Loucy (cell line): ENCODE measurements at regions not wholly inside any gene's neighbourhood (a gene's known extent, or its start where the extent isn't known, plus 50 kb on each side); places are given as distances from the start of the nearest gene placed in this dataset.

ENCODE experiments used
- H2AFZ ChIP-seq: fragments of 200-600 bp; sonication (generic); 2 replicates; pipeline ENCODE4 v1.6.0; 2016; ENCODE audit warnings: antibody characterized with exemption, mild to moderate bottlenecking, low read length, moderate library complexity
- H3F3A ChIP-seq: fragments of 200-600 bp; 2 replicates; pipeline ENCODE4 v1.6.0; 2016; ENCODE audit warnings: antibody characterized with exemption, low read depth, mild to moderate bottlenecking
- H3K27me3 ChIP-seq: fragments of 200-600 bp; sonication (generic); 2 replicates; pipeline ENCODE4 v1.6.1; 2014; ENCODE audit warnings: low read length, mild to moderate bottlenecking; ENCODE audit not compliant: insufficient read depth, poor library complexity, severe bottlenecking
- H3K36me3 ChIP-seq: fragments of 200-600 bp; sonication (generic); 2 replicates; pipeline ENCODE4 v1.6.1; 2016; ENCODE audit warnings: low read length; ENCODE audit not compliant: insufficient read depth
- H3K4me1 ChIP-seq: fragments of 200-600 bp; sonication (generic); 2 replicates; pipeline ENCODE4 v1.5.1; 2014; ENCODE audit warnings: low read length, mild to moderate bottlenecking; ENCODE audit not compliant: insufficient read depth, poor library complexity, severe bottlenecking
- H3K4me2 ChIP-seq: fragments of 200-600 bp; sonication (generic); 2 replicates; pipeline ENCODE4 v1.6.0; 2014; ENCODE audit warnings: antibody characterized with exemption, low read length, low read depth, mild to moderate bottlenecking; ENCODE audit not compliant: poor library complexity, severe bottlenecking
- H3K4me3 ChIP-seq: fragments of 200-600 bp; sonication (generic); 2 replicates; pipeline ENCODE4 v1.5.1; 2014; ENCODE audit warnings: low read length, mild to moderate bottlenecking, mixed read lengths; ENCODE audit not compliant: poor library complexity, severe bottlenecking
- H3K79me2 ChIP-seq: fragments of 200-600 bp; sonication (generic); 2 replicates; pipeline ENCODE4 v1.6.1; 2014; ENCODE audit warnings: low read length; ENCODE audit not compliant: insufficient read depth
- H3K9ac ChIP-seq: fragments of 200-600 bp; sonication (generic); 2 replicates; pipeline ENCODE4 v1.6.0; 2014; ENCODE audit warnings: mild to moderate bottlenecking, low read depth, low read length, moderate library complexity; ENCODE audit not compliant: poor library complexity, severe bottlenecking
- H3K9me2 ChIP-seq: fragments of 200-600 bp; sonication (generic); replicated peaks from 2 replicates; pipeline ENCODE4 v1.6.1; 2016; ENCODE audit warnings: low read depth, low read length, mixed read lengths
- H3K9me3 ChIP-seq: fragments of 200-600 bp; sonication (generic); 2 replicates; pipeline ENCODE4 v1.6.1; 2014; ENCODE audit warnings: mild to moderate bottlenecking, antibody characterized with exemption, low read length, low read depth; ENCODE audit not compliant: insufficient read depth
- H4K20me1 ChIP-seq: fragments of 200-600 bp; sonication (generic); 2 replicates; pipeline ENCODE4 v1.6.0; 2014; ENCODE audit warnings: antibody characterized with exemption, low read length, mild to moderate bottlenecking; ENCODE audit not compliant: insufficient read depth, poor library complexity, severe bottlenecking
- EZH2phosphoT487 ChIP-seq: fragments of 200-600 bp; IDR thresholded peaks from 2 replicates; pipeline ENCODE4 v1.6.1; 2018; ENCODE audit warnings: antibody characterized with exemption, mild to moderate bottlenecking, moderate library complexity, borderline replicate concordance
- TF ChIP-seq, protein P1 (sequence below): fragments of 200-600 bp; sonication (generic); conservative IDR thresholded peaks from 2 replicates; pipeline ENCODE4 v1.5.1; 2014; ENCODE audit warnings: mild to moderate bottlenecking, antibody characterized with exemption, low read length

DNA sequence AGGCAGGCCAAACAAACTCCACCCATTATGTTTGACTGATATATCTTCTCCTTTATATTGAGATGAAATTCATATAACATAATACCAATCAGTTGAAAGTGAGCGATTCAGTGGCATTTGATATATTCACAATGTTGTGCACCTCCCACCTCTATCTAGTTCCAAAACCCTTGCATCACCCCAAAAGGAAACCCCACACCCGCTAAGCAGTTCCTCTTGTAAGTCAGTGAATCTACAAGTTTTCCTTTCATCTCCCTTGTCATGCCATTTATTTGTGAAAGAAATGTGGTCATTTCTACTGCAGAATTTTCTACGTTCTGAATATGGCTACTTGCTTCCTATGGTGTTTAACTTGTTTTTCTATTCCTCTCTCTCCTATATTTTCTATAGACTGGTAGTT is 99.4 kb upstream of the PTPN3 start:
- Histone ChIP-seq H3K4me3 (no peak overlapping the region), H3K9me3 (no peaks in the 10 kb centered on the region), H3K27me3 (no peaks in the 10 kb centered on the region), H3K4me2 (no peak overlapping the region), H3K9ac (no peak overlapping the region), H4K20me1 (no peaks in the 10 kb centered on the region), H3K79me2 (no peaks in the 10 kb centered on the region), H2AFZ (no peak overlapping the region), H3K4me1 (no peaks in the 10 kb centered on the region), H3K9me2 (no peaks in the 10 kb centered on the region), H3K36me3 (no peaks in the 10 kb centered on the region), H3F3A (no peaks in the 10 kb centered on the region)
- TF ChIP-seq, protein P1, sequence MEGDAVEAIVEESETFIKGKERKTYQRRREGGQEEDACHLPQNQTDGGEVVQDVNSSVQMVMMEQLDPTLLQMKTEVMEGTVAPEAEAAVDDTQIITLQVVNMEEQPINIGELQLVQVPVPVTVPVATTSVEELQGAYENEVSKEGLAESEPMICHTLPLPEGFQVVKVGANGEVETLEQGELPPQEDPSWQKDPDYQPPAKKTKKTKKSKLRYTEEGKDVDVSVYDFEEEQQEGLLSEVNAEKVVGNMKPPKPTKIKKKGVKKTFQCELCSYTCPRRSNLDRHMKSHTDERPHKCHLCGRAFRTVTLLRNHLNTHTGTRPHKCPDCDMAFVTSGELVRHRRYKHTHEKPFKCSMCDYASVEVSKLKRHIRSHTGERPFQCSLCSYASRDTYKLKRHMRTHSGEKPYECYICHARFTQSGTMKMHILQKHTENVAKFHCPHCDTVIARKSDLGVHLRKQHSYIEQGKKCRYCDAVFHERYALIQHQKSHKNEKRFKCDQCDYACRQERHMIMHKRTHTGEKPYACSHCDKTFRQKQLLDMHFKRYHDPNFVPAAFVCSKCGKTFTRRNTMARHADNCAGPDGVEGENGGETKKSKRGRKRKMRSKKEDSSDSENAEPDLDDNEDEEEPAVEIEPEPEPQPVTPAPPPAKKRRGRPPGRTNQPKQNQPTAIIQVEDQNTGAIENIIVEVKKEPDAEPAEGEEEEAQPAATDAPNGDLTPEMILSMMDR: no peak
- TF ChIP-seq EZH2phosphoT487: no peak

DNA sequence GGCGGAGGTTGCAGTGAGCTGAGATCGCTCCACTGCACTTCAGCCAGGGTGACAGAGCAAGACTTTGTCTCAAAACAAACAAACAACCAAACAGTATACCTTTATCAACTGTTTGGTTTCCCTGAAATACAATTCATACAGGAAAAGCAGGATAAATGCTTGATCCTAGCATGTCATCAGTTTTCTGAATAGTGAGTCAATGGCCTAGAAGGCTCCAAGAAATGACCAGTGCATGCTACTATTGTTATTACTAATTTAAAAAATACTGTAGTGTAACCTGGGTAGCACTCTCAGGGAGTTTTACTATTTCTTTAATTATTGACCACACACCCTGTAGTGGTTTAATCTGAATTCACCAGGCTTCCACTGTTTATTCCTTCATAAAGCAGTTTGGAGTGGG is 101.0 kb upstream of the PTPN3 start:
- Histone ChIP-seq H3K9ac (no peak overlapping the region), H3F3A (no peaks in the 10 kb centered on the region), H3K4me3 (no peak overlapping the region), H4K20me1 (no peaks in the 10 kb centered on the region), H3K79me2 (no peaks in the 10 kb centered on the region), H3K36me3 (no peaks in the 10 kb centered on the region), H3K4me2 (no peak overlapping the region), H3K27me3 (no peaks in the 10 kb centered on the region), H3K9me2 (no peaks in the 10 kb centered on the region), H3K9me3 (no peaks in the 10 kb centered on the region), H2AFZ (no peak overlapping the region), H3K4me1 (no peaks in the 10 kb centered on the region)
- no peak for TF ChIP-seq EZH2phosphoT487

DNA sequence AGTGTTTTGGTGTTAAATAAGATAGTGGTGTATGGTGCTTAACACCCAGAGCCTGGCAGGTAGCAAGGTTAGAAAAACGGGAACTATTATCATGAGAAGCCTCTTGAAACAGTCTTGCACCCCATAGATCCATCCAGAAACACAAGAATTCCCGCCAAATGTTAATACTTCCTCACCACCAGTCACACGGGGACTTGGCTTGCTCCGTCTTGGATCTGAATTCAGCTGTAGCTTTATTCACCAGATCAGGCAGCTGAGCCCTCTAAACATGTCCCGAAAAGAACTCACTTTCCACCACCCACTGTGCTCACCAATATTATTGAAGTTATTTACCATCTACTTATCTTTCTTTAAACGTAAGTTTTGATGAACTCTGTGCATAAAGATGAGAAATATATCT is 101.6 kb upstream of the PTPN3 start:
- Histone ChIP-seq H3K9ac (no peak overlapping the region), H3K36me3 (no peaks in the 10 kb centered on the region), H3K79me2 (no peaks in the 10 kb centered on the region), H4K20me1 (no peaks in the 10 kb centered on the region), H3K9me3 (no peaks in the 10 kb centered on the region), H2AFZ (no peak overlapping the region), H3K4me2 (no peak overlapping the region), H3K4me3 (no peak overlapping the region), H3K27me3 (no peaks in the 10 kb centered on the region), H3K4me1 (no peaks in the 10 kb centered on the region), H3K9me2 (no peaks in the 10 kb centered on the region), H3F3A (no peaks in the 10 kb centered on the region)
- TF ChIP-seq, protein P1: no peak
- TF ChIP-seq EZH2phosphoT487: no peak

DNA sequence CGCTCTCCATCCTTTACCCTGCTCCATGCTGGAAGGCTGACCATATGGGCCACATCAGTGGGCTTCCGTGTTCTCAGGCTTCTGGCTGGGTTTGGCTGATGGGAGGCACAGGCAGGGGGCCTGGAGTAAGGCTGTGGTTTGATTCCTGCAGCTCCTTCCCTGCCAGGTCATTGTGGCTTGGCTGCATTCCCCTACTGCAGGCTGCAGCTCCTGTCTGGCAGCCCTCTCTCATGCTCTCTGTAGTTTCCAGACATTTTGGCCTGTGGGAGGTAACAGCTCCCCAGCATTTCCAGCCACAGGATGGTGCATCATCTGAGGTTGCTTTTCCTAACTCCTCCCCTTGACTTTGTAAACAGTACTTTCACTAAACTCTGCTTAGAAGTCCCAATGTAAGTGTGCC is 102.0 kb upstream of the PTPN3 start:
- no peaks in the 10 kb centered on the region for H3F3A ChIP-seq
- H4K20me1 ChIP-seq: no peaks in the 10 kb centered on the region
- no peaks in the 10 kb centered on the region for H3K4me1 ChIP-seq
- no peaks in the 10 kb centered on the region for H3K9me2 ChIP-seq
- no peaks in the 10 kb centered on the region for H3K9me3 ChIP-seq
- no peak overlapping the region for H3K4me2 ChIP-seq
- H3K4me3 ChIP-seq: no peak overlapping the region
- H3K9ac ChIP-seq: no peak overlapping the region
- TF ChIP-seq, protein P1: no peak
- TF ChIP-seq EZH2phosphoT487: no peak
- H3K79me2 ChIP-seq: no peaks in the 10 kb centered on the region
- no peaks in the 10 kb centered on the region for H3K36me3 ChIP-seq
- H2AFZ ChIP-seq: no peak overlapping the region
- no peaks in the 10 kb centered on the region for H3K27me3 ChIP-seq
